Smooth muscle cell (in vitro differentiated cells): ENCODE measurements at regions not wholly inside any gene's neighbourhood (a gene's known extent, or its start where the extent isn't known, plus 50 kb on each side); places are given as distances from the start of the nearest gene placed in this dataset.

Experiments
- DNase-seq: peaks from one replicate; lab custom pipeline; 2025; ENCODE audit not compliant: unreplicated experiment; lab: John Stamatoyannopoulos, UW
- H2AFZ ChIP-seq: fragments of 200-600 bp; sonication (generic); 2 replicates; pipeline ENCODE4 v1.6.0; 2016; ENCODE audit warnings: antibody characterized with exemption, low read depth, mild to moderate bottlenecking
- H3F3A ChIP-seq: fragments of 200-600 bp; sonication (generic); 2 replicates; pipeline ENCODE4 v1.6.0; 2017; ENCODE audit warnings: antibody characterized with exemption, low read depth
- H3K27ac ChIP-seq: fragments of 200-600 bp; sonication (generic); 2 replicates; pipeline ENCODE4 v1.5.1; 2016; ENCODE audit warnings: low read depth, mild to moderate bottlenecking
- H3K27me3 ChIP-seq: fragments of 200-600 bp; sonication (generic); 2 replicates; pipeline ENCODE4 v1.6.1; 2016; ENCODE audit warnings: low read depth, mild to moderate bottlenecking
- H3K36me3 ChIP-seq: fragments of 200-600 bp; sonication (generic); 2 replicates; pipeline ENCODE4 v1.5.1; 2016; ENCODE audit warnings: low read depth
- H3K4me1 ChIP-seq: fragments of 200-600 bp; sonication (generic); 2 replicates; pipeline ENCODE4 v1.5.1; 2016; ENCODE audit warnings: low read depth
- H3K4me2 ChIP-seq: fragments of 200-600 bp; sonication (generic); 2 replicates; pipeline ENCODE4 v1.6.0; 2016; ENCODE audit warnings: mild to moderate bottlenecking
- H3K4me3 ChIP-seq: fragments of 200-600 bp; sonication (generic); 2 replicates; pipeline ENCODE4 v1.5.1; 2016; ENCODE audit warnings: mild to moderate bottlenecking
- H3K79me2 ChIP-seq: fragments of 200-600 bp; sonication (generic); 2 replicates; pipeline ENCODE4 v1.6.0; 2016; ENCODE audit warnings: low read depth, mild to moderate bottlenecking
- H3K9ac ChIP-seq: fragments of 200-600 bp; sonication (generic); 2 replicates; pipeline ENCODE4 v1.6.0; 2016; ENCODE audit warnings: low read depth
- H3K9me3 ChIP-seq: fragments of 200-600 bp; sonication (generic); replicated peaks from 2 replicates; pipeline ENCODE4 v1.5.1; 2016; ENCODE audit warnings: low read depth
- H4K20me1 ChIP-seq: fragments of 200-600 bp; sonication (generic); 2 replicates; pipeline ENCODE4 v1.6.0; 2016; ENCODE audit warnings: low read depth
- WGBS: methylation state at CpG from one replicate; pipeline ENCODE4 v1.1.7; 2016; ENCODE audit warnings: low lambda C conversion rate; 5-methylcytosine and 5-hydroxymethylcytosine counted together
- TF ChIP-seq, protein P1 (sequence below): fragments of 200-600 bp; sonication (generic); IDR thresholded peaks from 2 replicates; pipeline ENCODE4 v1.5.1; 2017; ENCODE audit warnings: borderline replicate concordance, mild to moderate bottlenecking, antibody characterized with exemption; ENCODE audit not compliant: insufficient read depth, poor library complexity, severe bottlenecking

DNA sequence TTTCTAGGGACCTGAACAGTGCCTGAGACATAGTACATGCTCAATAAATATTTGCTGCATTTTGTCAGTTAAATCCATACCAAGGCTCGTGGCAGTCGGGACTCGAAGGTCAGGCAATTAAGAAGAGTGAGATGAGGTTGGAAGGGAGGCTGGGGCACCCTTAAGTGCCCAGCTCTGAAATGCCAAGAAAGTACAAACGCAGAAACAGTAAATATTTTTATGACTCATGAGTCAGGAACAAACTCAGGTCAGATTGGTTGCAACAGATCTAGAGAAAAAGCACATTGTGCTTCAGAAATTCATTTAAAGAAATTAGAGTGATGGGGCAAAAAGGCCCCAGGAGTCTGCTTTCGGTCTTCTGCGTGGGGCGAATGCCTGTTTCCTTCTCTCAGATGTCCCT is 83.0 kb upstream of the FZD10 start:
- Histone ChIP-seq H2AFZ (no peak overlapping the region), H3K4me2 (no peak overlapping the region), H3K4me1 (peaks cover 17% of the 10 kb centered on the region), H3K9ac (no peak overlapping the region), H3K4me3 (no peak overlapping the region), H3K36me3 (no peaks in the 10 kb centered on the region), H3F3A (no peaks in the 10 kb centered on the region), H4K20me1 (no peaks in the 10 kb centered on the region), H3K27me3 (no peaks in the 10 kb centered on the region), H3K79me2 (no peaks in the 10 kb centered on the region), H3K9me3 (no peaks in the 10 kb centered on the region), H3K27ac (no peak overlapping the region)
- 78% methylated on average over 7 of the region's 7 CpGs for WGBS
- no peak for DNase-seq
- TF ChIP-seq, protein P1, sequence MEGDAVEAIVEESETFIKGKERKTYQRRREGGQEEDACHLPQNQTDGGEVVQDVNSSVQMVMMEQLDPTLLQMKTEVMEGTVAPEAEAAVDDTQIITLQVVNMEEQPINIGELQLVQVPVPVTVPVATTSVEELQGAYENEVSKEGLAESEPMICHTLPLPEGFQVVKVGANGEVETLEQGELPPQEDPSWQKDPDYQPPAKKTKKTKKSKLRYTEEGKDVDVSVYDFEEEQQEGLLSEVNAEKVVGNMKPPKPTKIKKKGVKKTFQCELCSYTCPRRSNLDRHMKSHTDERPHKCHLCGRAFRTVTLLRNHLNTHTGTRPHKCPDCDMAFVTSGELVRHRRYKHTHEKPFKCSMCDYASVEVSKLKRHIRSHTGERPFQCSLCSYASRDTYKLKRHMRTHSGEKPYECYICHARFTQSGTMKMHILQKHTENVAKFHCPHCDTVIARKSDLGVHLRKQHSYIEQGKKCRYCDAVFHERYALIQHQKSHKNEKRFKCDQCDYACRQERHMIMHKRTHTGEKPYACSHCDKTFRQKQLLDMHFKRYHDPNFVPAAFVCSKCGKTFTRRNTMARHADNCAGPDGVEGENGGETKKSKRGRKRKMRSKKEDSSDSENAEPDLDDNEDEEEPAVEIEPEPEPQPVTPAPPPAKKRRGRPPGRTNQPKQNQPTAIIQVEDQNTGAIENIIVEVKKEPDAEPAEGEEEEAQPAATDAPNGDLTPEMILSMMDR: no peak

DNA sequence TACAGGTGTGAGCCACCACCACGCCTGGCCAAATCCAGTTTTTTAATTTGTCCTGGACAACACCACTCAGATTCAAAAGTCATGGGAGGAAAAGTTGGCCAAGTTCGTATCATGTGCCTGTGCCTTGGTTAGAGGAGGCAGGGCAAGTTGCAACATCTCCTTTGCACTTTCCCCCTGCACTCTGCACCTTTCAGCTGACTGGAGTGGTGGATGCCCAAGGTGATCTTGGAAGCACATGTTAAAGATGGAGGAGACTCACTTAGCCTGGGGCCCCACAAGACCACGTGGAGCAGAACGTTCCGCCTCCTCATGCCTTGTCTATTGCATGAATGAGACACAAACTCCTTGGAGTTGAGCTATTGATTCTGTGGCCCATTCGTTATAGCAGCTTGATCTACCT is 82.1 kb upstream of the FZD10 start:
- no peak for DNase-seq
- Histone ChIP-seq H2AFZ (no peak overlapping the region), H3F3A (no peaks in the 10 kb centered on the region), H3K9me3 (no peaks in the 10 kb centered on the region), H3K27me3 (no peaks in the 10 kb centered on the region), H3K4me3 (no peak overlapping the region), H3K36me3 (no peaks in the 10 kb centered on the region), H3K4me1 (peaks cover 17% of the 10 kb centered on the region), H3K27ac (no peak overlapping the region), H3K79me2 (no peaks in the 10 kb centered on the region), H3K4me2 (no peak overlapping the region), H3K9ac (no peak overlapping the region), H4K20me1 (no peaks in the 10 kb centered on the region)
- TF ChIP-seq, protein P1: no peak
- WGBS: 55% methylated on average over 6 of the region's 6 CpGs

DNA sequence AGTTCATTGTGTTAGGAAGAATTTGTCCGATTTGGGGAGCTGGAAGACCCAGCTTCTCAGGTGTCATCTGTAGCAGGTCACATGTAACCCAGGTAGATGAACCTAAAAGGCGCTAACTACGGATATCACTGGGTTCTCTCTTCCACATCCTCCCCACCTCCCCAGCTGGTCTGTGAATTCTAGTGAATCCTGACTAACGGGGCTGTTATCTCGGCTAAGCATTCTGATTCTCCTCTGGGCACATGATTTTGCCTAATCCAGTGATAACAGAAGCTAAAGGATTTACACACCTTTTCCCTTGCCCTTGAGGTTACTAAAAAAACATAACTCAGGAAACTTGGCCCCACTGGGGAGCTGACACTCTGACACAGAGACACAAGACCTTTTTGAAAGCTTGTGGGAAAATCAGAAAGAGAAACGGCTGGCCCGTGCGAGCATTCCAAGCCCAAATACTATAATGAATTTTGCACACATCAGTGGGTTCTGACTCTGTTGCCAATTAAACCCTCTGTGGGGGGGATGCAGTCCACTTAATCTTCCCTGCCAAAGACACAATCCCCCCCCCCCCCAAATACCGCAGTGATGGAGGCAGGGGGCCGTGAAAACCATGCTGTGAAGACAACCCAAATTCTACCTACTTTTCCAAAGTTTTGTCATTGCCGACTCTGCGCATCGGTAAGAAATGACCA is 81.0 kb upstream of the FZD10 start:
- no peaks in the 10 kb centered on the region for H3F3A ChIP-seq
- no peaks in the 10 kb centered on the region for H3K79me2 ChIP-seq
- DNase-seq: no peak
- TF ChIP-seq, protein P1: no peak
- H3K27ac ChIP-seq: no peak overlapping the region
- no peaks in the 10 kb centered on the region for H3K36me3 ChIP-seq
- no peak overlapping the region for H3K9ac ChIP-seq
- H4K20me1 ChIP-seq: no peaks in the 10 kb centered on the region
- H3K9me3 ChIP-seq: no peaks in the 10 kb centered on the region
- peaks cover 17% of the 10 kb centered on the region for H3K4me1 ChIP-seq
- H3K4me3 ChIP-seq: no peak overlapping the region
- no peak overlapping the region for H2AFZ ChIP-seq
- 82% methylated on average over 13 of the region's 13 CpGs for WGBS
- no peaks in the 10 kb centered on the region for H3K27me3 ChIP-seq
- no peak overlapping the region for H3K4me2 ChIP-seq

DNA sequence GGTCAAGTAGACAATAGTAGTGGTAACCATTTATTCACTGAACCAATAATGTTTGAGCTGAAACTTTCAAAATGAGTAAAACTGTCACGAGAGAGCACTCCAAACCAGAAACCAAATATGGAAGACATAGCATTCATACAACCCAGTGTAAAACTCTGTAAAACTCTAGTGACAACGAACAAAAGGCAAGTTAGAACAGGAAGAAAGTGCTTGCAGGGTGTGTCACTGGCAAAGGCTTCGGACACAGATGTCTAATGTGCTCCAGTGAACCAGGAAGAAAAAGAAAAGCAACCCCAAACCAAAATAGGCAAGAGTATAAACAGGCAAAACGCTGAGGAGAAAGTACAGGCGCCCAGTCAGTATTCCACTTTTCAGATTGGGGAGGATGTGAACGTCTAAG is 79.3 kb upstream of the FZD10 start:
- H3F3A ChIP-seq: no peaks in the 10 kb centered on the region
- no peak overlapping the region for H3K27ac ChIP-seq
- peaks cover 11% of the 10 kb centered on the region for H3K4me1 ChIP-seq
- TF ChIP-seq, protein P1: no peak
- H3K27me3 ChIP-seq: no peaks in the 10 kb centered on the region
- H4K20me1 ChIP-seq: no peaks in the 10 kb centered on the region
- H3K4me2 ChIP-seq: no peak overlapping the region
- no peak overlapping the region for H3K4me3 ChIP-seq
- H3K36me3 ChIP-seq: no peaks in the 10 kb centered on the region
- DNase-seq: no peak
- no peak overlapping the region for H3K9ac ChIP-seq
- 74% methylated on average over 6 of the region's 6 CpGs for WGBS
- no peaks in the 10 kb centered on the region for H3K79me2 ChIP-seq
- H3K9me3 ChIP-seq: no peaks in the 10 kb centered on the region
- H2AFZ ChIP-seq: no peak overlapping the region
